Limb (tissue), 2 donors: ENCODE measurements at regions not wholly inside any gene's neighbourhood (a gene's known extent, or its start where the extent isn't known, plus 50 kb on each side); places are given as distances from the start of the nearest gene placed in this dataset.

Source experiments
- DNase-seq, 2 donors: peaks; one replicate each; pipeline ENCODE4 v3.0.0-alpha.2; 2016; ENCODE audit errors: extremely low spot score in 2 of 2

GRCh38 chr1:81578867-81579266 lies 221.9 kb upstream of the ADGRL2 start:
- DNase-seq, result no peak

GRCh38 chr1:81577004-81577697 lies 223.6 kb upstream of the ADGRL2 start:
- DNase-seq, result no peak

DNA sequence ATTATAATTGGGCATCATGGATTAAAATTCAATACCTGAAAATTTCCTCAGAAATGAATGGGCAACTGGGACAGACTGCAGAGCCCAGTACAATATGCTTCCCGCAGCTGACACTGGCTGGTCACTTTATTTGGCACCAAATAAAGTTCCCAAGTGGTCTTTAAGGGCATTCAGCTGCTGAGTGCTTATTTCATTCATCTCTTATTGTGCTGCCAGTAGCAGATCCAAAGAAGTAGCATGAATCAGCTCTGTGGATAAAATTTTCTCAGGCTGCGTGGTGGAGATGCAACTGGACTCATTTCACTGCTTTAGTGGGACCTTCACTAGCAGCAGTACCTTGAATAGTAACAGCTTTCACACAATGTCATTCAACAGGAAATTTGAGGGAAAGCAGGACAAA lies 226.3 kb upstream of the ADGRL2 start:
- no peak for DNase-seq

DNA sequence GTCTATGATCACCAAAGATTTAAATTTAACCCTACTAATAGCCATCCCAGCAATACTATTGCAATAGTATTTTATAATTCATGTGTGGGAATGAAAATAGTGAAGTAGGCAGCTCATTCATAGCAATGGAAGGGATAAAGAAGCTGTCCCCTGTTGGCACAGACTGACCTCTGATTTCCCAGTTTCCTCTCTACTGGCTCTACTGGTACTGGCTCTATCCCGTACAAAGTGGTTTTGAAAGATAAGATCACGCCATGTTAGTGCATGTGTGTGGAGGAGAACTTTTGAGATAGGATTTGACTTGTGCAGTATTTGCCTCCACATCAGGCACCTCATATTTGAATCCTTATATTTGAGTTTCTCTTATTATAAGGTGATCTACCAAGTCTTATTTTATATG lies 227.3 kb upstream of the ADGRL2 start:
- DNase-seq, result no peak

GRCh38 chr1:81571946-81572345 lies 228.8 kb upstream of the ADGRL2 start:
- no peak for DNase-seq

DNA sequence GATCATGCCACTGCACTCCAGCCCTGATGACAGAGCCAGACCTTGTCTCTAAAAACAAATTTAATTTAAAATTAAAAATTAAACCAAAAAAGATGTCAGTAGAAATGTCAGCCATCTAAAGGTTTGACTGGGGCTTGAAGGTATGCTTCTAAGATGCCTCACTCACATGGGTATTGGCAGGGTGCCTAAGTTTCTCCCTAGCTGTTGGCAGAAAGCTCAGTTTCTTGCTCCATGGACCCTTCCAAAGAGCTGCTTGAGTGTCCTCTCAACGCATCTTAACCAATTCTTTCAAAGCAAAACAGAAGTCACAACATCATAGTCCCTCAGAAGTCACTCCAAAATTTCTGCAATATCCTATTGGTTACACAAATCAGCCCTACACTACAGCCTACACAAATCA lies 231.0 kb upstream of the ADGRL2 start:
- no peak for DNase-seq

GRCh38 chr1:81563632-81564031 lies 237.1 kb upstream of the ADGRL2 start:
- DNase-seq, result no peak

DNA sequence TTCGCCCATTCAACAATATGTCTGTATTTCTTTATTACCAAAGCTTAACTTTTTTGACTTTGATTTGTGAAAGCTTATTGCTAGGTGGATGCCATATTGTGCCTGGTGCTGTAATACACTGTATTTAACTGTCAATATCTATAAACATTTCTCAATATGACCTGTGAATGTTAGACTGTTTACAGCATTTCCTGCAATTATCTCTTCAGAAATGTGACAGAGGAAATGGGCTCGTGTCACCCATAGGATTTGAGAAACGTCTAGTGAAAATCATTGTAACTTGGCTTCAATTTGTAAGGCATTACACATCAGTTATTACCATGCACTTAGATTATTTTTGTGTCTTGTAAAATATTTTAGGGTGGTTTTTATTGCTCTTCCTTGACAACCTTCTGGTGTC lies 237.8 kb upstream of the ADGRL2 start:
- no peak for DNase-seq

GRCh38 chr1:81560629-81561028 lies 240.1 kb upstream of the ADGRL2 start:
- no peak for DNase-seq

DNA sequence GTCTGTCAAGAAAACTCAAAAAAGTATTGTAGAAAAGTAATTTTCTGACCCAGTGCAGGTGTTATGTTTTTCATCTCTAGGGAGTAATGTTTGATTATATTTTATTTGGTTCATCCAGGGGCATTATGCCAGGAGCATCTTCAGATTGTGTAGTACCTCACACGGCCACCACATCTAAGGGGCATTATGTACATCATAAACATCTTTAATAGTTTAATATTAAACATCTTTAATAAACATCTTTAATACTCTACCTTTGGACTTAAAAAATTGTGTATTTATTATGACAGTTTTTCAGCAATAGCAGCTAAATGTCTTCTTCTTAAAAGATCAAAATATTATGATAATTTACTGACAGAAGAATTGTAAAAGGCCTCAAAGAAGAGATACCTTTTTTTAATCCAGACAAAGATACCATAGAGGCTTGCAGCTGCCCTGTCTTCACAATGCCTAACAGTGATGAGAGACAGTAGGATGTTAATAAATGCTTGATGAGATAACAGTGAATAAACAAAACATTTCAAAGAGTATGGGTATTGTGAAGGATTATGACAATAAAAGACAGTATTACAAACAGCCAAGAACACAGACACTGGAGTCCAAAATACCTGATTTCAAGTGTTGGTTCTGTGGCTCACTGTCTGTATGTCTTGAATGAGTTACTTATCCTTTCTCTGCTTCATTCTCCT lies 240.9 kb upstream of the ADGRL2 start:
- DNase-seq, result no peak

GRCh38 chr1:81558291-81559076 lies 242.2 kb upstream of the ADGRL2 start:
- DNase-seq, result no peak

- no peak for DNase-seq
Measured at GRCh38 chr1:81556968-81557367, 243.8 kb upstream of the ADGRL2 start.

GRCh38 chr1:81554534-81554933 lies 246.2 kb upstream of the ADGRL2 start:
- no peak for DNase-seq

DNA sequence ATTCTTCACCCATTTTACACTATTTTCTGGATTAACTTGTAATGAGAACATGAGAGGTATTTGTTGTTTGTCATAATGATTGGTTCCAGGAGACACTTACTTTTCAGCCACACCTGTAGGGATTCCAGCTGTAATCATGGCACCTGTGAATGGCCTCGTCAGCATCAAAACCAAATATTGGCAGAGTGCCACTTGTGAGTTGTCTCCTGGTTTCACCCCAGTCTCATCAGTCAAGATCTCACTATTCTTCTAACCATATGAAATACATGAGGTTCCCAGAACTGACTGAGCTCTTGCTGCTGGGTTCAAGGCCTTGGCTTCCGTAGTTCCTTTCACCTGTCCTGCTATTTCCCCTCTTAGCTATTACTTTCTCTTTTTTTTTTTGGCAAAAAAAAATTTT lies 246.6 kb upstream of the ADGRL2 start:
- DNase-seq, result no peak

DNA sequence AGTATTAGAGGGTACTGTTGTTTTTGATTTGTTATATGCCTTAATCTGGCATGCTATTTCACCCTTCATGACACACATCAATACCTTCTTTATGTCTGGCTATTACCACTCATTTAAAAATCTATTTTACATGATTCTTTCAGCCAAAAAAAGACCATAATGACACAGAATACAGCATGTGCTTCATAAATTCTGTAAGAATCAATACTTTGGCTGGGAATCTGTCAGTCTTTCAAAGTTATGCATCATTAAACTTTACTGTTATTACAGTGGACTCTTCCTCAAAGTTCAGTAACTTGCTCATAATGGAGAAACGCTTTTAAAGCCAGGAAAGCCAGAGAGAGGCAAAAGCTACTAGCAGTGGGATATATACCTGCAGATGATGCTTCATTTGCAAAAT lies 247.2 kb upstream of the ADGRL2 start:
- DNase-seq, result no peak

GRCh38 chr1:81551946-81552345 lies 248.8 kb upstream of the ADGRL2 start:
- no peak for DNase-seq

- no peak for DNase-seq
Measured at GRCh38 chr1:81550753-81551152, 250.0 kb upstream of the ADGRL2 start.

DNA sequence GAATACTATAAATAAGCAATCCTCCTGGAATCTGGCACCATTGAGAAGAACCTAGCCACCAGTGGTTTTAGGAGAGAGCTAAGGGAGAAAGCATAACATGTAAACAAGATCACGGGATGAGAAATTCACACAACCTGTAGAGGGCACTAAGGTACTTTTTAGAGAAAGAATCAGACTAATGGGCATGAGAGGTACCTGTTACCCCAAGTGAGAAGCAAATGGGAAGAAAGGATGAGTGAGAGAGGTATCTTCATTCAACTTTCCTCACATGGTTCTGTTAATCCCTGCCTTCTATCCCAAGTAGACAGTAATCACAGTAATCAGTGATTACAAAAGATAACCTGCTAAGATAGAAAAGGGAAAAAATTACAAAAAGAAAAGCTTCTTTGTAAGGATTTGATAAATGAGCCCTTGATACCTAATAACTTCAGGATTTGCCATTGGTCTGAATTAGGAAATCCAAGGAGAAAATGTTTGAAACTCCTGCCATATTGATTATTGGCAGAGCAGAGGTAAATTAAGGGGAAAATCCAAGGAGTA lies 251.1 kb upstream of the ADGRL2 start:
- no peak for DNase-seq

- no peak for DNase-seq
Measured at GRCh38 chr1:81548918-81549587, 251.7 kb upstream of the ADGRL2 start.

- DNase-seq, result no peak
Measured at GRCh38 chr1:81547912-81548303, 252.8 kb upstream of the ADGRL2 start.

DNA sequence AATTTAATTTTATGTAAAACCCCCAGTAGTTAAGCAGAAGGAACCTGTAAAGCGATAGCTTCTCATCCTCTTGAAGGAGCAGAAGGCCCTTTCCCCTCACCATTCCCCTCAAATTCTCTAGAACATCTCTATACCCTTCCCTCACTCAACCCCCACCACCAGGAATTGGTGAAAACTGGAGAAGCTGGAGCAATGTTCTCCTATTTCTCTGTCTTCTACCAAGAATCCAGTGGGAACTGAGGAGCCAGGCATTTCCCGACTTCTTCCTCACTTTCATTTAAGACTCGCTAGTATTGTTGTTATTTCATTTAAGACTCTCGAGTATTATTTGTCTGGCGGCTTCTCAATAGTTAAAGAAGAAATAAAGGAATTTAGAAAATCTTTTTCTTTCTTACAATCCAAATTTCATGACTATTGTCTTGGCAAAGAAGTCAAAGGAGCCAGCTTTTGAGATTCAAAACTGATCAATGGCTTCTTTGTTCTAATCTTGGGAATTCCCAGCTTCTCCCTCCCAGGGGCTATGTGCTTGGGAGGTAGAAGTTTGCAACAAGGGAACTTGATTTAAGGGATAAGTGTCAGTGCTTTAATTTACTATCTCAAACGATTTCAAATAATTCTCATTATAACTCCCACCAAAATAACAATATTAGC lies 253.3 kb upstream of the ADGRL2 start:
- DNase-seq, result no peak
